ENCODE measurements at regions not wholly inside any gene's neighbourhood (a gene's known extent, or its start where the extent isn't known, plus 50 kb on each side); places are given as distances from the start of the nearest gene placed in this dataset.

- no peak overlapping the region for H3K27ac ChIP-seq (ENCODE audit: insufficient read depth, low read depth, low read length)
These were observed 100.8 kb downstream of the SHANK2 start for GRCh38 chr11:71151561-71151960.

GRCh38 chr11:71150859-71151258 is 101.5 kb downstream of the SHANK2 start:
- no peak for DNase-seq (ENCODE audit: low read depth, low spot score)
- Histone ChIP-seq H3K4me3 (replicated peaks in 1 of 3; ENCODE audit: insufficient read depth in 1 of 3, low read depth in 1 of 3, low read length in 3 of 3) (no peak overlapping the region), H3K27me3 (ENCODE audit: control insufficient read depth in 2 of 2, insufficient read depth in 2 of 2, low read length in 2 of 2) (no peaks in the 10 kb centered on the region), H3K9me3 (replicated peaks; ENCODE audit: control insufficient read depth, insufficient read depth, low read length) (peaks cover 5% of the 10 kb centered on the region), H2AFZ (ENCODE audit: low read depth, low read length) (no peak overlapping the region), H3K4me2 (ENCODE audit: insufficient read depth, low read length) (no peak overlapping the region), H3K4me1 (ENCODE audit: control insufficient read depth, extremely low read depth, insufficient read depth, low read length) (no peaks in the 10 kb centered on the region), H3K27ac (ENCODE audit: insufficient read depth, low read depth, low read length) (no peak overlapping the region), H4K20me1 (replicated peaks; ENCODE audit: control insufficient read depth, extremely low read depth, insufficient read depth, low read length) (no peaks in the 10 kb centered on the region), H3K36me3 (ENCODE audit: control insufficient read depth in 2 of 2, extremely low read depth in 1 of 2, insufficient read depth in 2 of 2, low read length in 2 of 2) (no peaks in the 10 kb centered on the region), H3K79me2 (ENCODE audit: control insufficient read depth, insufficient read depth, low read length) (no peaks in the 10 kb centered on the region), H3K9ac (replicated peaks; ENCODE audit: extremely low read depth, insufficient read depth, low read length) (no peak overlapping the region), H3K9me1 (replicated peaks; ENCODE audit: control insufficient read depth, extremely low read depth, insufficient read depth, low read length) (no peaks in the 10 kb centered on the region)
- FAIRE-seq: no peak
- dilution Hi-C loops (cut with MboI; ENCODE audit: extremely low pct_ligation_motif_present, low sequenced_read_pairs): no loop called here
- ChIA-PET CTCF (no interaction called here), POLR2A (no interaction called here)
- intact Hi-C loops (cut with micrococcal nuclease): no loop called here
- no TSS peak for BruUV-seq (replicated peaks)
- TF ChIP-seq MAX (IDR thresholded peaks at IDR 0.05; ENCODE audit: insufficient read depth, insufficient read length) (no peak), POLR2AphosphoS5 (IDR thresholded peaks at IDR 0.05; ENCODE audit: insufficient read depth, low read depth, low read length) (no peak), EZH2 (IDR thresholded peaks at IDR 0.05; ENCODE audit: borderline replicate concordance, low read depth, low read length, severe bottlenecking) (no peak), FOS (IDR thresholded peaks at IDR 0.05; ENCODE audit: borderline replicate concordance, insufficient read depth, low read length) (no peak), CTCF (IDR thresholded peaks at IDR 0.05; ENCODE audit: extremely low read depth in 1 of 2, insufficient read depth in 1 of 2, low read depth in 1 of 2, low read length in 2 of 2) (no peak), MYC (IDR thresholded peaks at IDR 0.05; ENCODE audit: low read depth, low read length) (no peak), JUN (IDR thresholded peaks at IDR 0.05; ENCODE audit: borderline replicate concordance, insufficient read depth, insufficient read length, low read depth) (no peak), POLR2A (IDR thresholded peaks at IDR 0.05; ENCODE audit: low read depth, low read length) (no peak)

More at GRCh38 chr11:71151561-71151960, 100.8 kb downstream of the SHANK2 start:
- FAIRE-seq: no peak
- DNase-seq (ENCODE audit: low read depth, low spot score): no peak
- Histone ChIP-seq H3K9me1 (replicated peaks; ENCODE audit: control insufficient read depth, extremely low read depth, insufficient read depth, low read length) (no peaks in the 10 kb centered on the region), H3K27me3 (ENCODE audit: control insufficient read depth in 2 of 2, insufficient read depth in 2 of 2, low read length in 2 of 2) (no peaks in the 10 kb centered on the region), H3K79me2 (ENCODE audit: control insufficient read depth, insufficient read depth, low read length) (no peaks in the 10 kb centered on the region), H3K36me3 (ENCODE audit: control insufficient read depth in 2 of 2, extremely low read depth in 1 of 2, insufficient read depth in 2 of 2, low read length in 2 of 2) (no peaks in the 10 kb centered on the region), H4K20me1 (replicated peaks; ENCODE audit: control insufficient read depth, extremely low read depth, insufficient read depth, low read length) (no peaks in the 10 kb centered on the region), H3K9ac (replicated peaks; ENCODE audit: extremely low read depth, insufficient read depth, low read length) (no peak overlapping the region), H3K4me2 (ENCODE audit: insufficient read depth, low read length) (no peak overlapping the region), H2AFZ (ENCODE audit: low read depth, low read length) (no peak overlapping the region), H3K4me1 (ENCODE audit: control insufficient read depth, extremely low read depth, insufficient read depth, low read length) (no peaks in the 10 kb centered on the region), H3K9me3 (replicated peaks; ENCODE audit: control insufficient read depth, insufficient read depth, low read length) (peaks cover 5% of the 10 kb centered on the region), H3K4me3 (replicated peaks in 1 of 3; ENCODE audit: insufficient read depth in 1 of 3, low read depth in 1 of 3, low read length in 3 of 3) (no peak overlapping the region)
- no peak for TF ChIP-seq GATA2 (IDR thresholded peaks at IDR 0.05; ENCODE audit: insufficient read depth, insufficient read length, low read depth, low read length)
- no peak for TF ChIP-seq CTCF (IDR thresholded peaks at IDR 0.05; ENCODE audit: extremely low read depth in 1 of 2, insufficient read depth in 1 of 2, low read depth in 1 of 2, low read length in 2 of 2)
- dilution Hi-C loops (cut with MboI; ENCODE audit: extremely low pct_ligation_motif_present, low sequenced_read_pairs) (no loop called here), intact Hi-C loops (cut with micrococcal nuclease) (no loop called here)
- CTCF ChIA-PET: no interaction called here
- POLR2A ChIA-PET: no interaction called here
- BruUV-seq (replicated peaks): no TSS peak

Measured in endothelial cell of umbilical vein (primary cell).